Loucy (cell line): ENCODE measurements at regions not wholly inside any gene's neighbourhood (a gene's known extent, or its start where the extent isn't known, plus 50 kb on each side); places are given as distances from the start of the nearest gene placed in this dataset.

ENCODE experiments used
- H2AFZ ChIP-seq: fragments of 200-600 bp; sonication (generic); 2 replicates; pipeline ENCODE4 v1.6.0; 2016; ENCODE audit warnings: antibody characterized with exemption, mild to moderate bottlenecking, low read length, moderate library complexity
- H3F3A ChIP-seq: fragments of 200-600 bp; 2 replicates; pipeline ENCODE4 v1.6.0; 2016; ENCODE audit warnings: antibody characterized with exemption, low read depth, mild to moderate bottlenecking
- H3K27me3 ChIP-seq: fragments of 200-600 bp; sonication (generic); 2 replicates; pipeline ENCODE4 v1.6.1; 2014; ENCODE audit warnings: low read length, mild to moderate bottlenecking; ENCODE audit not compliant: insufficient read depth, poor library complexity, severe bottlenecking
- H3K36me3 ChIP-seq: fragments of 200-600 bp; sonication (generic); 2 replicates; pipeline ENCODE4 v1.6.1; 2016; ENCODE audit warnings: low read length; ENCODE audit not compliant: insufficient read depth
- H3K4me1 ChIP-seq: fragments of 200-600 bp; sonication (generic); 2 replicates; pipeline ENCODE4 v1.5.1; 2014; ENCODE audit warnings: low read length, mild to moderate bottlenecking; ENCODE audit not compliant: insufficient read depth, poor library complexity, severe bottlenecking
- H3K4me2 ChIP-seq: fragments of 200-600 bp; sonication (generic); 2 replicates; pipeline ENCODE4 v1.6.0; 2014; ENCODE audit warnings: antibody characterized with exemption, low read length, low read depth, mild to moderate bottlenecking; ENCODE audit not compliant: poor library complexity, severe bottlenecking
- H3K4me3 ChIP-seq: fragments of 200-600 bp; sonication (generic); 2 replicates; pipeline ENCODE4 v1.5.1; 2014; ENCODE audit warnings: low read length, mild to moderate bottlenecking, mixed read lengths; ENCODE audit not compliant: poor library complexity, severe bottlenecking
- H3K79me2 ChIP-seq: fragments of 200-600 bp; sonication (generic); 2 replicates; pipeline ENCODE4 v1.6.1; 2014; ENCODE audit warnings: low read length; ENCODE audit not compliant: insufficient read depth
- H3K9ac ChIP-seq: fragments of 200-600 bp; sonication (generic); 2 replicates; pipeline ENCODE4 v1.6.0; 2014; ENCODE audit warnings: mild to moderate bottlenecking, low read depth, low read length, moderate library complexity; ENCODE audit not compliant: poor library complexity, severe bottlenecking
- H3K9me2 ChIP-seq: fragments of 200-600 bp; sonication (generic); replicated peaks from 2 replicates; pipeline ENCODE4 v1.6.1; 2016; ENCODE audit warnings: low read depth, low read length, mixed read lengths
- H3K9me3 ChIP-seq: fragments of 200-600 bp; sonication (generic); 2 replicates; pipeline ENCODE4 v1.6.1; 2014; ENCODE audit warnings: mild to moderate bottlenecking, antibody characterized with exemption, low read length, low read depth; ENCODE audit not compliant: insufficient read depth
- H4K20me1 ChIP-seq: fragments of 200-600 bp; sonication (generic); 2 replicates; pipeline ENCODE4 v1.6.0; 2014; ENCODE audit warnings: antibody characterized with exemption, low read length, mild to moderate bottlenecking; ENCODE audit not compliant: insufficient read depth, poor library complexity, severe bottlenecking
- EZH2phosphoT487 ChIP-seq: fragments of 200-600 bp; IDR thresholded peaks from 2 replicates; pipeline ENCODE4 v1.6.1; 2018; ENCODE audit warnings: antibody characterized with exemption, mild to moderate bottlenecking, moderate library complexity, borderline replicate concordance
- TF ChIP-seq, protein P1 (sequence below): fragments of 200-600 bp; sonication (generic); conservative IDR thresholded peaks from 2 replicates; pipeline ENCODE4 v1.5.1; 2014; ENCODE audit warnings: mild to moderate bottlenecking, antibody characterized with exemption, low read length

- Histone ChIP-seq H3K36me3 (no peaks in the 10 kb centered on the region), H2AFZ (no peak overlapping the region), H3K27me3 (no peaks in the 10 kb centered on the region), H3K9me2 (no peaks in the 10 kb centered on the region), H3K4me3 (no peak overlapping the region), H3K79me2 (no peaks in the 10 kb centered on the region), H3F3A (no peaks in the 10 kb centered on the region), H3K4me2 (no peak overlapping the region), H3K9me3 (no peaks in the 10 kb centered on the region), H3K4me1 (no peaks in the 10 kb centered on the region), H4K20me1 (no peaks in the 10 kb centered on the region), H3K9ac (no peak overlapping the region)
- TF ChIP-seq, protein P1, sequence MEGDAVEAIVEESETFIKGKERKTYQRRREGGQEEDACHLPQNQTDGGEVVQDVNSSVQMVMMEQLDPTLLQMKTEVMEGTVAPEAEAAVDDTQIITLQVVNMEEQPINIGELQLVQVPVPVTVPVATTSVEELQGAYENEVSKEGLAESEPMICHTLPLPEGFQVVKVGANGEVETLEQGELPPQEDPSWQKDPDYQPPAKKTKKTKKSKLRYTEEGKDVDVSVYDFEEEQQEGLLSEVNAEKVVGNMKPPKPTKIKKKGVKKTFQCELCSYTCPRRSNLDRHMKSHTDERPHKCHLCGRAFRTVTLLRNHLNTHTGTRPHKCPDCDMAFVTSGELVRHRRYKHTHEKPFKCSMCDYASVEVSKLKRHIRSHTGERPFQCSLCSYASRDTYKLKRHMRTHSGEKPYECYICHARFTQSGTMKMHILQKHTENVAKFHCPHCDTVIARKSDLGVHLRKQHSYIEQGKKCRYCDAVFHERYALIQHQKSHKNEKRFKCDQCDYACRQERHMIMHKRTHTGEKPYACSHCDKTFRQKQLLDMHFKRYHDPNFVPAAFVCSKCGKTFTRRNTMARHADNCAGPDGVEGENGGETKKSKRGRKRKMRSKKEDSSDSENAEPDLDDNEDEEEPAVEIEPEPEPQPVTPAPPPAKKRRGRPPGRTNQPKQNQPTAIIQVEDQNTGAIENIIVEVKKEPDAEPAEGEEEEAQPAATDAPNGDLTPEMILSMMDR = no peak
- TF ChIP-seq EZH2phosphoT487 = no peak
These were observed 195.4 kb downstream of the KLF13 start for GRCh38 chr15:31522028-31522427.

DNA sequence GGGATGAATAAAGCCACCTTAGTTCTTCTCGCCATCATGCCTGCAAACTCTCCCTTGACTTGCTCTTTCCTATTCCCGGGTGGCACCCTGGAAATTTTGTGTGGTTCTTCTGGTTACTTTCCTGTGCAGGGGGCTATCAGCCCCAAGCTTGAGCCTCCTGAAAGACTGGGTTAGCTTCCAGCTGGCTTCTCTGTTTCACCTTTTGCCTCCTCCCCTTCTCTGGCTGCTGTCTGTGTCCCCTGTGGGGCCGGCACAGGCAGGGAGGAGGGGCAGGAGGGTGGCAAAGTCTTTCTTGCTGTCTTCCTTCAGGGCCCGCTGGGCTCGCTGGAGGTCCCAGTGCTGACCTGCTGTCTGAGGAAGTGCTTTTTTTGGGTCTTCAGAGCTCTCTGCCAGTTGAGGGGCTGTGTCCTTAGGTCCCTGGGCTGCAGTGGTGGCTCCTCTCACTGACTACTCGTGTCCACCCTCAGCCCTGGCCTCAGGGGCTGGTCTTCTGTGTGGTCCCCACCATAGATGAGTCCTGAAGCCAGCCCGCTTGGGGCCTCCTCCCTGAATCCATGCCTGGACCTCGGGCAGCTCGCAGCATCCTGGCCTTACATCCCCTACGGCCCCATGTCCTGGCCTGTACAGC lies 196.5 kb downstream of the KLF13 start:
- Histone ChIP-seq H3K36me3 (no peaks in the 10 kb centered on the region), H3K9me3 (no peaks in the 10 kb centered on the region), H3K4me2 (no peak overlapping the region), H3K9ac (no peak overlapping the region), H3K79me2 (no peaks in the 10 kb centered on the region), H3K4me3 (no peak overlapping the region), H2AFZ (no peak overlapping the region), H3K27me3 (no peaks in the 10 kb centered on the region), H3K4me1 (no peaks in the 10 kb centered on the region), H4K20me1 (no peaks in the 10 kb centered on the region), H3K9me2 (no peaks in the 10 kb centered on the region), H3F3A (no peaks in the 10 kb centered on the region)
- no peak for TF ChIP-seq EZH2phosphoT487
- TF ChIP-seq, protein P1 = no peak

DNA sequence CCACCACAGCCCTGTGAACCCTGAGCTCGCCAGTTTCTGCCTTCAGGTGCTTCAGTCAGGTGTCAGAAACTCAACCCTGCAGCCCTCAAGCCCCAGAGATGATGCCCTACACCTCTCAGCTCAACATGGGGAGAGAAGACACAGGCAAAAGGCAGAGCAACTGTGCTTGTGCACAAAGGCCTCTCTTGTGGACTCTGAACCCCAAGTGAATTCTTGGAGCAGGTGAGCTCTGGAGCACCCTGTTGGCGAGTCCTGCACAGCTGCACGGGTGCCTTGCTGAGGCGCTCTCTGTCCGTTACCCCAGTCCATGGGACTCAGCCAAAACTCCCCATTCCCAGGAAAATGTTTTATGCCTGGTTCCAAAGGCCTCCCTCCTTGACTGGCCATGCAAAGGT lies 197.0 kb downstream of the KLF13 start:
- H4K20me1 ChIP-seq = no peaks in the 10 kb centered on the region
- H2AFZ ChIP-seq = no peak overlapping the region
- no peak overlapping the region for H3K4me2 ChIP-seq
- no peaks in the 10 kb centered on the region for H3K36me3 ChIP-seq
- no peaks in the 10 kb centered on the region for H3F3A ChIP-seq
- H3K9me2 ChIP-seq = no peaks in the 10 kb centered on the region
- no peaks in the 10 kb centered on the region for H3K27me3 ChIP-seq
- no peak overlapping the region for H3K4me3 ChIP-seq
- H3K9me3 ChIP-seq = no peaks in the 10 kb centered on the region
- no peak overlapping the region for H3K9ac ChIP-seq
- no peaks in the 10 kb centered on the region for H3K4me1 ChIP-seq
- no peaks in the 10 kb centered on the region for H3K79me2 ChIP-seq
- TF ChIP-seq, protein P1 = no peak
- TF ChIP-seq EZH2phosphoT487 = no peak
